ENCODE measurements at regions not wholly inside any gene's neighbourhood (a gene's known extent, or its start where the extent isn't known, plus 50 kb on each side); places are given as distances from the start of the nearest gene placed in this dataset.

- TF ChIP-seq POLR2A (IDR thresholded peaks at IDR 0.05) (no peak), CTCF (IDR thresholded peaks at IDR 0.05) (no peak)
Observed at GRCh38 chr1:81375884-81376548, 424.7 kb upstream of the ADGRL2 start.
